GM04503 (cell line): ENCODE measurements at regions not wholly inside any gene's neighbourhood (a gene's known extent, or its start where the extent isn't known, plus 50 kb on each side); places are given as distances from the start of the nearest gene placed in this dataset.

Experiments used
- DNase-seq: peaks from one replicate; pipeline ENCODE4 v3.0.0-alpha.2; 2012; ENCODE audit warnings: low read depth

GRCh38 chr2:45068571-45069140, 59.4 kb upstream of the SIX2 start:
- DNase-seq, result no peak

GRCh38 chr2:45067859-45068570, 58.8 kb upstream of the SIX2 start:
- DNase-seq, result peak; percentile 4
